ENCODE measurements at regions not wholly inside any gene's neighbourhood (a gene's known extent, or its start where the extent isn't known, plus 50 kb on each side); places are given as distances from the start of the nearest gene placed in this dataset.

- Histone ChIP-seq H3K27me3 (no peaks in the 10 kb centered on the region), H3K9me3 (replicated peaks in 1 of 3) (no peaks in the 10 kb centered on the region), H3K4me1 (replicated peaks in 1 of 2) (peaks cover 0 to 19% of the 10 kb centered on the region in 2 donors), H3K27ac (no peak overlapping the region), H3K36me3 (replicated peaks in 1 of 2) (no peaks in the 10 kb centered on the region), H3K4me3 (no peak overlapping the region)
- 33 to 46% (median 40%) methylated on average over 1 of the region's 1 CpG for WGBS, 4 donors
- DNase-seq, result no peak
- intact Hi-C loops (cut with DNase I), result no loop called here
- TF ChIP-seq CTCF (IDR thresholded peaks at IDR 0.05) (no peak), POLR2A (IDR thresholded peaks at IDR 0.05) (no peak)
These were observed 84.2 kb upstream of the STEAP1B start for GRCh38 chr7:22584179-22584578.

- intact Hi-C loops (cut with DNase I), result no loop called here
- Histone ChIP-seq H3K4me1 (replicated peaks in 1 of 2) (peaks cover 0 to 9% of the 10 kb centered on the region in 2 donors), H3K36me3 (replicated peaks in 1 of 2) (no peaks in the 10 kb centered on the region), H3K27me3 (no peaks in the 10 kb centered on the region), H3K27ac (no peak overlapping the region), H3K9me3 (replicated peaks in 1 of 3) (no peaks in the 10 kb centered on the region), H3K4me3 (no peak overlapping the region)
- no peak for DNase-seq
- TF ChIP-seq CTCF (IDR thresholded peaks at IDR 0.05) (no peak), POLR2A (IDR thresholded peaks at IDR 0.05) (no peak)
- WGBS, 4 donors, result 69 to 88% (median 76%) methylated on average over 6 to 7 of the region's 7 CpGs
These were observed 83.1 kb upstream of the STEAP1B start for GRCh38 chr7:22582863-22583622.

- Histone ChIP-seq H3K27ac (no peak overlapping the region), H3K36me3 (replicated peaks in 1 of 2) (no peaks in the 10 kb centered on the region), H3K27me3 (no peaks in the 10 kb centered on the region), H3K4me3 (no peak overlapping the region), H3K9me3 (replicated peaks in 1 of 3) (no peaks in the 10 kb centered on the region), H3K4me1 (replicated peaks in 1 of 2) (peaks cover 0 to 14% of the 10 kb centered on the region in 2 donors)
- WGBS, 4 donors, result 79 to 90% (median 82%) methylated on average over 3 of the region's 3 CpGs
- no peak for DNase-seq
- TF ChIP-seq POLR2A (IDR thresholded peaks at IDR 0.05) (no peak), CTCF (IDR thresholded peaks at IDR 0.05) (no peak)
- intact Hi-C loops (cut with DNase I), result no loop called here
These were observed 81.1 kb upstream of the STEAP1B start for GRCh38 chr7:22581099-22581498.

GRCh38 chr7:22579961-22580360 is 80.0 kb upstream of the STEAP1B start:
- no peak overlapping the region for H3K4me3 ChIP-seq
- no peak for TF ChIP-seq POLR2A (IDR thresholded peaks at IDR 0.05)
- TF ChIP-seq CTCF (IDR thresholded peaks at IDR 0.05), result no peak
- 80 to 88% (median 85%) methylated on average over 2 of the region's 2 CpGs for WGBS, 4 donors
- H3K27me3 ChIP-seq, result no peaks in the 10 kb centered on the region
- H3K27ac ChIP-seq, result no peak overlapping the region
- intact Hi-C loops (cut with DNase I), result no loop called here
- H3K4me1 ChIP-seq (replicated peaks in 1 of 2), result peaks cover 0 to 14% of the 10 kb centered on the region in 2 donors
- no peaks in the 10 kb centered on the region for H3K36me3 ChIP-seq (replicated peaks in 1 of 2)
- no peaks in the 10 kb centered on the region for H3K9me3 ChIP-seq (replicated peaks in 1 of 3)
- no peak for DNase-seq

Measured in adrenal gland (tissue), 9 donors.